H1 (cell line): ENCODE measurements at regions not wholly inside any gene's neighbourhood (a gene's known extent, or its start where the extent isn't known, plus 50 kb on each side); places are given as distances from the start of the nearest gene placed in this dataset.

Experiments used
- BACH1 ChIP-seq: IDR thresholded peaks from 2 replicates; pipeline ENCODE4 v1.6.1; 2012; ENCODE audit warnings: low read length, improper control_type of control experiment
- BRCA1 ChIP-seq: IDR thresholded peaks from 2 replicates; pipeline ENCODE4 v1.6.1; 2012; ENCODE audit warnings: low read depth, low read length, improper control_type of control experiment
- CHD2 ChIP-seq: IDR thresholded peaks from 2 replicates; pipeline ENCODE4 v1.6.1; 2012; ENCODE audit warnings: low read length, improper control_type of control experiment
- CTCF ChIP-seq, 3 experiments: IDR thresholded peaks; 1 replicate in 2 of 3; 2 replicates in 1 of 3; pipeline versions ENCODE4 v1.5.1 to v1.6.1; 2011; ENCODE audit warnings: low read length in 3 of 3, mild to moderate bottlenecking in 3 of 3, inconsistent platforms in 2 of 3, low read depth in 1 of 3, moderate library complexity in 1 of 3; ENCODE audit not compliant: insufficient read depth in 1 of 3; ENCODE audit errors: control extremely low read depth in 1 of 3
- EP300 ChIP-seq, 2 experiments: IDR thresholded peaks; 1 replicate in 1 of 2; 2 replicates in 1 of 2; pipeline ENCODE4 v1.6.1; 2011 to 2012; ENCODE audit warnings: low read depth in 2 of 2, low read length in 2 of 2, mild to moderate bottlenecking in 2 of 2, borderline replicate concordance in 1 of 2, inconsistent platforms in 1 of 2, moderate library complexity in 1 of 2
- HDAC2 ChIP-seq, 2 experiments: fragments of 300-600 bp in 1 of 2; sonication (generic) in 1 of 2; IDR thresholded peaks; 2 replicates each; pipeline ENCODE4 v1.6.1; 2011 to 2012; ENCODE audit warnings: low read depth in 2 of 2, low read length in 2 of 2, mild to moderate bottlenecking in 2 of 2, moderate library complexity in 2 of 2, borderline replicate concordance in 1 of 2, inconsistent platforms in 1 of 2
- POLR2A ChIP-seq, 2 experiments: IDR thresholded peaks; 1 replicate in 1 of 2; 2 replicates in 1 of 2; pipeline ENCODE4 v1.6.1; 2011; ENCODE audit warnings: low read depth in 2 of 2, low read length in 2 of 2, mild to moderate bottlenecking in 2 of 2; ENCODE audit errors: control extremely low read depth in 1 of 2
- POLR2AphosphoS5 ChIP-seq: IDR thresholded peaks from 2 replicates; pipeline ENCODE4 v1.6.1; 2011; ENCODE audit warnings: low read depth, low read length
- RNF2 ChIP-seq: fragments of 200-900, 300-1000 bp; sonication (generic); IDR thresholded peaks from 2 replicates; pipeline ENCODE4 v1.7.1; 2016; ENCODE audit warnings: borderline replicate concordance, low read depth, mild to moderate bottlenecking, antibody characterized with exemption, low read length; ENCODE audit not compliant: poor library complexity, severe bottlenecking; ENCODE audit errors: missing control alignments
- SIN3A ChIP-seq, 2 experiments: IDR thresholded peaks in 1 of 2; conservative IDR thresholded peaks in 1 of 2; 2 replicates each; pipeline ENCODE4 v1.6.1; 2011 to 2012; ENCODE audit warnings: low read length in 2 of 2, improper control_type of control experiment in 1 of 2, low read depth in 1 of 2, mild to moderate bottlenecking in 1 of 2
- TAF1 ChIP-seq: IDR thresholded peaks from 2 replicates; pipeline ENCODE4 v1.6.1; 2011; ENCODE audit warnings: mild to moderate bottlenecking, low read depth, low read length
- YY1 ChIP-seq: IDR thresholded peaks from 2 replicates; pipeline ENCODE4 v1.6.1; 2011; ENCODE audit warnings: low read depth, mild to moderate bottlenecking, low read length

GRCh38 chr10:78178397-78178796 lies 144.7 kb downstream of the RPS24 start:
- TF ChIP-seq CTCF (IDR thresholded peaks at IDR 0.05; ENCODE audit: control extremely low read depth in 1 of 3, insufficient read depth in 1 of 3, low read depth in 1 of 3, low read length in 3 of 3) = no peak
- TF ChIP-seq POLR2A (IDR thresholded peaks at IDR 0.05; ENCODE audit: control extremely low read depth in 1 of 2, low read depth in 2 of 2, low read length in 2 of 2) = no peak
- no peak for TF ChIP-seq BRCA1
- no peak for TF ChIP-seq RNF2
- no peak for TF ChIP-seq TAF1
- TF ChIP-seq SIN3A (conservative IDR thresholded peaks at IDR 0.05 in 1 of 2, IDR thresholded peaks at IDR 0.05 in 1 of 2; ENCODE audit: low read depth in 1 of 2, low read length in 2 of 2) = no peak
- TF ChIP-seq HDAC2 (IDR thresholded peaks at IDR 0.05; ENCODE audit: borderline replicate concordance in 1 of 2, low read depth in 2 of 2, low read length in 2 of 2) = no peak
- TF ChIP-seq EP300 (IDR thresholded peaks at IDR 0.05; ENCODE audit: borderline replicate concordance in 1 of 2, low read depth in 2 of 2, low read length in 2 of 2) = no peak
- TF ChIP-seq POLR2AphosphoS5 = no peak
- no peak for TF ChIP-seq YY1
- TF ChIP-seq CHD2 = no peak
- no peak for TF ChIP-seq BACH1
